ENCODE measurements at regions not wholly inside any gene's neighbourhood (a gene's known extent, or its start where the extent isn't known, plus 50 kb on each side); places are given as distances from the start of the nearest gene placed in this dataset.
A peak's percentile ranks its signal among the peaks of the same experiment; 100 is the strongest.

- DNase-seq (ENCODE audit: low spot score) = no peak
Observed at GRCh38 chr22:27450448-27450847, 351.1 kb downstream of the MN1 start.

DNA sequence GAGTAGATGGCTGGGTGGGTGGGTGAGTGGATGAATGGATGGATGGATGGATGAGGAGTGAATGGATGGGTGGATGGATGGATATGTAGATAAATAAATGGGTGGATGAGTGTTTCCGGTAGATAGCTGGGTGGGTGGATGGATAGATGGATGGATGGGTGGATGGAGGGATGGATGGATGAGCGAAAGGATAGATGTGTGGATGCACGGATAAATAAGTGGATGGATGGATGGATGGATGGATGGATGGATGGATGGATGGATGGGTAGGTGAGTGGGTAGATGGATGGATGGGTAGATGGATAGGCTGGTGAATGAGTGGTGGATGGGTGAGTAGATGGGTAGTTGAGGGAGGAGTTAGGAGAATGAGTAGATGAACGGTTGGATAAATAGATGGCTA lies 349.3 kb downstream of the MN1 start:
- DNase-seq (ENCODE audit: low spot score) = no peak

DNA sequence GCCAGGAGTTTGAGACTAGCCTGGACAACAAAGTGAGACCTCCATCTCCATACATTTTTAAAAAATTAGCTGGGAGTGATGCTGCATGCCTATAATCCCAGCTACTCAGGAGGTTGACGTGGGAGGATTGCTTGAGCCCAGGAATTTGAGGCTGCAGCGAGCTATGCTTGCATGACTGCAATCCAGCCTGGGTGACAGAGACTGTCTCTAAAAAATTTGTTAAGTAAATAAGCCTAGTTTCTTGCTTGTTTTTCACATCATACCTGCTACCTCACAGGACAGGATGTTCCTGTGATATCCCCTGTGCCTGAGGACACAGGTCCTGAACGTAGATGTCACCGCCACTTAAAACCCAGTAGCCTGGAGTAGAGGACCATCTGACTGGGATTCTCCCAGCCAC lies 348.6 kb downstream of the MN1 start:
- DNase-seq (ENCODE audit: low spot score) = no peak

DNA sequence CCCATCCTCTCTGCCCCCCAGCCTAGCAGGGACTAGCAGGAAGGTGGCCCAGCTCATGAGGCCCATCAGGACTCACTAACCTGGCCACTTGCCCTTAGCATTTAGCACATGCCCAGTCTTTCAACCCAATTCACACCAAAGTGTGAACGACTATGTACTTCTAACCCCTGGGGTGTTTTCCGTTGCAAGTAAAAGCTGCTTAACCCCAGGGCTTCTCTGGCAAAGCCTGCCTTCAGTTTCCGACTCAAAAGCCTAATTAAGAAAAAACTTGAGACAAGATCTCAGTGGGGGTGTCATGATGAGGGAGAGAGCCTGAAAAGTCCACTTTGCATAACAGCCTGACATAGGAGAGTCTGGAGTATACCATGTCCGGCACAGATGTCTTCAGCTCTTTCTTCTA lies 347.8 kb downstream of the MN1 start:
- no peak for DNase-seq (ENCODE audit: low spot score)

- no peak for DNase-seq (ENCODE audit: low spot score)
Observed at GRCh38 chr22:27454807-27455450, 346.6 kb downstream of the MN1 start.

GRCh38 chr22:27455526-27455925 lies 346.0 kb downstream of the MN1 start:
- no peak for DNase-seq (ENCODE audit: low spot score)

DNA sequence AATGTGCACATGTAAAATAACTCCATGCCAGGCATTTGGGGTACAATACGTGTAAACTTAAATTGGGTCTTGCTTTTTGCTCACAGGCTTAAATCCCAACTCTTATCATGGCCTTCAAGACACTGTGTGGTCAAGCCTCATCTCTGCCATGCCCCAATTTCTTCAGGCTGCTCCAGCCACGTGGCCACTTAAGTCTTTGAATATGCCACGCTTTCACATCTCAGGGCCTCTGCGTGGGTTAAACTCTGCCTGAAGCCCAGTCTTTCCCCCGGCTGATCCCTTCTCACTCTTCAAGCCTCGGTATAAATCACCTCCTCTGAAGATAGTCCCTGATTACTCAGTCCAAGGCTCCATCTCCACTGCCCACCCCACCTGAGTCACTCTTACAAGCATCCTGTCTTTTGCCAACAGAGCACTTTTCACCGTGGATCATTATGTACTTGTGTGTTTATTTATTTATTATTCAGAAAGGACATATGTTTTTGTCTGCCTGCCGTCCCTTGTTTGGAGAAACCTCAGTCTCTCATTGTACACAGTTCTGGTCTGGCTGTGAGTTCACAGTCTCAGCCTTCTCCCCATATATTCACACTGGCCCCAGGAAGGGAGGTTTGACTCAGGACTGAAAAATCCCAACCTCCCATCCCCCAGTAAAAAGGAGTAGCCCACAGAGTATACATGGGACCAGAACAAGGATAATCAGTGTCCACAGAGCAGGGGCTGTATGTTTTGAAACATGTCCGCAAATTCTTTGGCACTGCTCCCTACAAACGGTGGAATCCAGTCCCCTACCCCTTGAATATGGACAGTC lies 344.7 kb downstream of the MN1 start:
- peak; percentile 87 for DNase-seq (ENCODE audit: low spot score)

- DNase-seq (ENCODE audit: low spot score) = no peak
Observed at GRCh38 chr22:27459999-27460398, 341.6 kb downstream of the MN1 start.

GRCh38 chr22:27460591-27461347 lies 340.8 kb downstream of the MN1 start:
- DNase-seq (ENCODE audit: low spot score) = peak; percentile 82

DNA sequence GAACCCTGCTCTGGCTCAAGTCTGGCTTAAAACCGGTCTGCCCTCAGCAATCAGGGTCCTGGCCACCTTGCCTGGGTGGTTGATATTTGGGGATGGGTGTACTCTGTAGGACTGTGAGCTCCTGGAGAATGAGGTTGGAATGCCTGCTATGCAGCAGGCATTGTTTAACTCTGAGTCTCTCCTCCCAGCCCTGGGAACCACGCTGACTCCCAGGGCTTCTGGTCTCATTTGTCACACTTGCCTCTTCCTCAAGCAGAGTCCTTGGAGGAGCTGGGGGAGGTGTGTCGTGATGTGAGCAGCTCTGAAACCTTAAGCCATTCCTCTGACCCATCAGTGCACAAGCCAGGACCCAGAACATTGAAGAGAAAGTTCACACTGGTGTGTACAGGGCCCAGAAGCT lies 340.1 kb downstream of the MN1 start:
- peak; percentile 93 for DNase-seq (ENCODE audit: low spot score)

- peak; percentile 53 for DNase-seq (ENCODE audit: low spot score)
Observed at GRCh38 chr22:27462190-27462589, 339.4 kb downstream of the MN1 start.

- DNase-seq (ENCODE audit: low spot score) = no peak
Observed at GRCh38 chr22:27463121-27463660, 338.4 kb downstream of the MN1 start.

DNA sequence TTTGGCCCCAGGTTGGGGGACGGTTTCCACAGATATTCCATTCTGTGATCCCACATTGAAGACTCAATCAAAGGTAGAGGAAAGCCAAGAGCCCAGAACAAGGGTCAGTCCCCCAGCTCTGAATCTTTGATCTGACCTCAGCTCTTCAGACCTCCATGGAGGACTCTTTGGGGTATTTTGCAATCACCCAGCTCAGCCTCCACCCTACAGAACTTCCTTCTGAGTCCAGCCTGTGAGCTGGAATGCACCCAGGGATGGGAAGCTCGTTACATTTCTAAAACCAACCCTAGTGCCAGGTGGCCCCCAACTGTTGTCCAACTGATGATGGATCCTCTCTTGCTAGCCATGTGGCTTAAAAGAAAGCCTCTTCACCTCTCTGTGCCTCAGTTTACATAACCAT lies 335.3 kb downstream of the MN1 start:
- no peak for DNase-seq (ENCODE audit: low spot score)

- no peak for DNase-seq (ENCODE audit: low spot score)
Observed at GRCh38 chr22:27466778-27467438, 334.6 kb downstream of the MN1 start.

- DNase-seq (ENCODE audit: low spot score) = no peak
Observed at GRCh38 chr22:27467711-27468110, 333.8 kb downstream of the MN1 start.

DNA sequence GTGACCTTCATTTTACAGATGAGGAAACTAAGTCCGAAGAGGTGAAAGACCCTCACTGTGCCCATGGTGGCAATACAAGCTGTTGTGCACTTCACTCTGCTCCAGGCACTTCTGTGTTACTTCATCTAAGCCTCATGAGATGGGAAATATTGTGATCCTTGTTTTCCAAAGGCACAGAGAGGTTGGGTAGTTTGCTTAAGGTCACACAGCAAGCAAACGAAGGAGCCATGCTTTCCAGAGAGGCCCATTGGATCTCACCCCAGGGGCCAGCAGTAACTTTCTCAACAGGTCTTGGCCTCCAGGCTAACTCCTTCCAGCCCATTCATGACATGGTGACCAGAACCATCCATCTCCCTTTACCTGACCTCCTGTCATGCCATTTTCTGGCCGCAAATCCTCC lies 332.8 kb downstream of the MN1 start:
- DNase-seq (ENCODE audit: low spot score) = no peak

DNA sequence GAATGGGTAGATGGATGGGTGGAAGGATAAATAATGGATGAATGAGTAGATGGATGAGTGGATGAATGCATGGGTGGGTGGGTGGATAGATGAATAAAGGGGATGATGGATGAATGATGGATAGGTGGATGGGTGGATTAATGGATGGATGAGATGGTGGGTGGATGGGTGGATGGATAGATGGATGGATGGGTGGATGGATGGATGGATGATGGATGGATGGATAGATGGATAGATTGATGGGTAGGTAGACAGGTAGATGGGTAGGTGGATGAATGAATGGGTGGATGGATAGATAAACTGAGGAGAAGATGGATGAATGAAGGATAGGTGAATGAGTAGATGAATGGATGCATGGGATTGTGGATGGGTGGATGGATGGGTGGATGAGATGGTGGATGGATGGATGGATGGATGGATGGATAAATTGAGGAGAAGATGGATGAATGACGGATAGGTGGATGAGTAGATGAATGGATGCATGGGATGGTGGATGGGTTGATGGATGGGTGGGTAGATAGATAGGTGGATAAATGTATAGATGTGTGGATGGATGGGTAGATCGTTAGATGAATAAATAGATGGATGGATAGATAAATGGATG lies 331.3 kb downstream of the MN1 start:
- DNase-seq (ENCODE audit: low spot score) = no peak

DNA sequence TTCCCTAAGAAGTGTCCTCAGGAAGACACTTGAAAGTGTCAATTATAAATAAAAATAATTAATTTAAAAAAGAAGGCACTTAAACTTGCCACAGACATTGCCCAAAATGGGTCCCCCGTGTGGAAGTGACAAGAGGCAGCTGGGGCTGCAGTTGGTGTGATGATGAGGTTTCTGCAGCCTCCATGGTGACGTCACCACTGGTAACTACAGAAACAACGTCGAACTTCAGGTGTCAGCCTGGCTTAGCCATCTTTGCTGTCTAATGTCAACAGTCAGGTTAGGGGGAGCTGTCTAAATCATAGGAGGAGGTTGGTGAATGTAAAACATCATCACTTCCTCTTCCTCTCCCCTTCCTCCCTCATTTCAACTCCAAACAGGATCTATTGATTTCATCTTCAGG lies 328.6 kb downstream of the MN1 start:
- DNase-seq (ENCODE audit: low spot score) = no peak

GRCh38 chr22:27473533-27473932 lies 328.0 kb downstream of the MN1 start:
- DNase-seq (ENCODE audit: low spot score) = no peak

DNA sequence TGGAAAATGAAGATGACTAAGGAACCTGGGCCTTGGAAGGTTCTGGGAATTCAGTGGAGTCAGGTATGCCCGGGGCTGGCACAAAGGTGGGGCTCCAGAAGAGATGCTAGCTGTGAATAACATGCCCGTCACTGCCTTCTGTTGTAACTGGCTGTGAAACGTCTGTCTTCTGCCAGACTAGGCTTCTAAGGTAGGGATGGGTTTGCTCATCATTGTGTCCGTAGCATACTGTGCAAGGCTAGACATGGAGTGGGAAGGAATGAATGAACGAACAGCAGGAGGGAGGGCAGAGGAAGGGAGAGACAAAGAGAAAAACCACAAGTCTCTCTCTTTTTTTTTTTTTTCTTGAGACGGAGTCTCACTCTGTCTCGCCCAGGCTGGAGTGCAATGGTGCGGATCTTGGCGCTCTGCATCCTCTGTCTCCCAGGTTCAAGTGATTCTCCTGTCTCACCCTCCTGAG lies 327.4 kb downstream of the MN1 start:
- no peak for DNase-seq (ENCODE audit: low spot score)

DNA sequence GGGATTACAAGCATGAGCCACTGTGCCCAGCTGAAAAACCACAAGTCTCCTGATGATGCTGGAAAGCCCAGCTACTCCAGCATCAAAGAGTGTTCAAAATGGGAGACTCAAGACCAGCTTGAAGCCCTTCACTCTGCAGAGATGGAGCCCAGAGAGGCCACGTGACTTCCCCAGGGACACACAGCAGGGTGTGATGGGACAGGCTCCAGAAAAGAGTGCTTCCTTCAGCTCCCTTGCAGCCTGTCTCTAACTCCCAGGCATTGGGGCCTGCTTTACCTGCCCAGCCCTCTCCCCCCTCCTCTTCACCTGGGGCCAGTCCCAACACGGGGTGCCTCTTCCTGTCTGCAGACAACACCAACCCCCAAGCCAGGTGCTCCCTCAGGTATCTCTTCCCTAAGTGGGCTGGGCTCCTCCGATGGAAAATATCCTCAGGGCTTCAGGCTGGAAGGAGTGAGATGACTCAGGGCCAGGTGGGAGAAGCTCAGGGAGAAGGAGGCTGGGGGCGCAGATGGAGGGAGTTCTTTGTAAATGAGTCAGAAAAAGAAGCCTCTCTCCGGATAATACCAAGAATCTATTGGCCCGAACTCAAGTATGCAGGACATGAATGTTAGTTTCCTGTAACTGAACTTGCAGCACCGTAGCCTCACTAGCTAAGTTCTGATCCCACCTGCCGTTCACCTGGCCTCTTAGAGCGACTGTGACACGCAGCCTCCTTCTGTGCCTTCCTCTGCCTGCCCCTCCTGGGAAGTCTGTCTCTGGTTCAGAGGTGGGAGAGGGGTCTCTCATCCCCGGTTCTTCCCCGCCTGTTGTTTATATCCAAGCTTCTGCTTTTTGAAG lies 326.6 kb downstream of the MN1 start:
- peak; percentile 91 for DNase-seq (ENCODE audit: low spot score)
